Fibroblast of lung (primary cell): ENCODE measurements at regions not wholly inside any gene's neighbourhood (a gene's known extent, or its start where the extent isn't known, plus 50 kb on each side); places are given as distances from the start of the nearest gene placed in this dataset.

Experiments
- CTCF ChIP-seq, 2 donors: IDR thresholded peaks in 1 of 2; conservative IDR thresholded peaks in 1 of 2; 1 replicate in 1 of 2; 2 replicates in 1 of 2; pipeline ENCODE4 v1.5.1; 2011 to 2012; ENCODE audit warnings: low read length in 2 of 2, control low read depth in 1 of 2, inconsistent platforms in 1 of 2, low read depth in 1 of 2, mild to moderate bottlenecking in 1 of 2
- EZH2 ChIP-seq: IDR thresholded peaks from 2 replicates; pipeline ENCODE4 v1.5.1; 2012; ENCODE audit warnings: low read length, control low read depth, mild to moderate bottlenecking; ENCODE audit errors: missing control alignments

DNA sequence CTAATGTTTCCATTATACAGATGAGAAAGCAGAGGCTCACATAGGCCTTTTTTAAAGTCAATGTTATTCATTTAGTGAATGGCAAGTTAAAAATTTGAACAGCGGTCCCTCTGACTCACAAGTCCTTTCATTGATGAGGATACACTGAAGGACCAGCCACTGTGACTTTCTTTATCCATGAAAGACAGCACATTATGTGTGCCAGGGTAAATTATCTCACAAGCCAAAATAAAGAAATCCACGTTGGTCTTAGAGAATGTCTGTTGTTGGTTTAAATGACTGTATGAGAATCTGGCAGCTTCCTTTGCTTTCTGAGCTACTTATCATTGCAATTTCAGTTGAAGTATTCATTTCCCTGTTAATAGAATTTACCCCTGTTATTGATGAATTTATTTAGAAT is 485.1 kb downstream of the TBL1XR1 start:
- TF ChIP-seq CTCF (conservative IDR thresholded peaks at IDR 0.05 in 1 of 2, IDR thresholded peaks at IDR 0.05 in 1 of 2; ENCODE audit: low read depth in 1 of 2, low read length in 2 of 2): no peak
- TF ChIP-seq EZH2: no peak
